ENCODE measurements at regions not wholly inside any gene's neighbourhood (a gene's known extent, or its start where the extent isn't known, plus 50 kb on each side); places are given as distances from the start of the nearest gene placed in this dataset.

DNA sequence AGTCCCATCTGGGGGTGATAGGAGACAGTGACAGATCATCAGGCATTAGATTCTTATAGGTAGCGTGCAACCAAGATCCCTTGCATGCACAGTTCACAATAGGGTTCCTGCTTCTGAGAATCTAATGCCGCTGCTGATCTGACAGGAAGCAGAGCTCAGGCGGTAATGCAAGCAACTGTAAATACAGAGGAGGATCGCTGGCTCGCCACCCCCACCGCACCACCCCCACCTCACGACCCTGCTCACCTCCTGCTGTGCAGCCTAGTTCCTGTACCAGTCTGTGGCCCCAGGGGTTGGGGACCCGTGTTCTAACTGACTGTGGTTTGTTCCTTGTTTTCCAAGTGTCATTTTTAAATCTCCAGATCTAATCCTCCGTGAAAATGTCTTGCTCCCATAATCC is 89.0 kb upstream of the MAPK10 start:
- no peak for DNase-seq
- TF ChIP-seq, protein P1, sequence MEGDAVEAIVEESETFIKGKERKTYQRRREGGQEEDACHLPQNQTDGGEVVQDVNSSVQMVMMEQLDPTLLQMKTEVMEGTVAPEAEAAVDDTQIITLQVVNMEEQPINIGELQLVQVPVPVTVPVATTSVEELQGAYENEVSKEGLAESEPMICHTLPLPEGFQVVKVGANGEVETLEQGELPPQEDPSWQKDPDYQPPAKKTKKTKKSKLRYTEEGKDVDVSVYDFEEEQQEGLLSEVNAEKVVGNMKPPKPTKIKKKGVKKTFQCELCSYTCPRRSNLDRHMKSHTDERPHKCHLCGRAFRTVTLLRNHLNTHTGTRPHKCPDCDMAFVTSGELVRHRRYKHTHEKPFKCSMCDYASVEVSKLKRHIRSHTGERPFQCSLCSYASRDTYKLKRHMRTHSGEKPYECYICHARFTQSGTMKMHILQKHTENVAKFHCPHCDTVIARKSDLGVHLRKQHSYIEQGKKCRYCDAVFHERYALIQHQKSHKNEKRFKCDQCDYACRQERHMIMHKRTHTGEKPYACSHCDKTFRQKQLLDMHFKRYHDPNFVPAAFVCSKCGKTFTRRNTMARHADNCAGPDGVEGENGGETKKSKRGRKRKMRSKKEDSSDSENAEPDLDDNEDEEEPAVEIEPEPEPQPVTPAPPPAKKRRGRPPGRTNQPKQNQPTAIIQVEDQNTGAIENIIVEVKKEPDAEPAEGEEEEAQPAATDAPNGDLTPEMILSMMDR (IDR thresholded peaks at IDR 0.05), result no peak
- Histone ChIP-seq H3K36me3 (no peaks in the 10 kb centered on the region), H3K27me3 (no peaks in the 10 kb centered on the region), H3K9me3 (peaks cover 0 to 7% of the 10 kb centered on the region in 2 donors), H3K4me3 (no peak overlapping the region), H3K27ac (no peak overlapping the region), H3K4me1 (no peaks in the 10 kb centered on the region)
- intact Hi-C loops (cut with DNase I), result no loop called here
- ATAC-seq, result no peak

DNA sequence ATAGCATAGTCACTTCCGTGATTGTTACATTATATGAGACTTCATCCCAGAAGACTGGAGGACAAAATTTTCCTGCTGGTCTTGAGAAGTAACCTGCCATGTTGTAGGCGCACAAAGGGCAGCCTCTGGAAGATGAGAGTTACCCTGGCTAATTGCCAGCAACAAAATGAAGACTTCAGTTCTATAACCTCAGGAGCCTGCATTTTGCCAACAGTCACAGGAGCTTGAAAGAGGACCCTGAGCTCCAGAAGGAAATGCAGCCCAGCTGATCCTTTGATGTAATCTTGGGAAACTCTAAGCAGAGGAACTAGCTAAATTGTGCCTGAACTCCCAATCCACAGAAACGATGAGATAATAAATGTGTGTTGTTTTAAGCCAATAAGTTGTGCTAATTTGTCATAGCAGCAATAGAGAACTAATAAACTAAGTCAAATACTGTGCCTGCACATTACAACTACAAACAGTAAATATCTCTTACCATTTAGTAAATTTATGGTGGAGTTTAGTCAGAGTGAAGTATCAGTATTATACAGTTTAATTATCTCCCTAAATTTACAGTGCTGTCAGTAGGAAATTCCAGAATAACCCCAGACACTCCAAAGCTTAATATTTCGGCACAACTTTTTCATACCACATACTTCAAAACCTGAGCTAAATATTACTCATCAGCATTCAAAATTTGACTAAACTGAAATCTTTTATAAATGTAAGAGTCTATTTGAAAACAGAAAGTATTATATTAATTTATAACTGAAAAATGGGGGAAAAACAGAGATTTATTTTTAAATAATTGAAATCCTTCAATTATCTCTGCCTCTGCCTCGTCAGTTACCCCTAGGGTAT is 90.1 kb upstream of the MAPK10 start:
- Histone ChIP-seq H3K36me3 (no peaks in the 10 kb centered on the region), H3K4me1 (no peaks in the 10 kb centered on the region), H3K4me3 (no peak overlapping the region), H3K27ac (no peak overlapping the region), H3K9me3 (peaks cover 0 to 1% of the 10 kb centered on the region in 2 donors), H3K27me3 (no peaks in the 10 kb centered on the region)
- no peak for DNase-seq
- ATAC-seq, result no peak
- TF ChIP-seq, protein P1 (IDR thresholded peaks at IDR 0.05), result no peak
- intact Hi-C loops (cut with DNase I), result no loop called here

DNA sequence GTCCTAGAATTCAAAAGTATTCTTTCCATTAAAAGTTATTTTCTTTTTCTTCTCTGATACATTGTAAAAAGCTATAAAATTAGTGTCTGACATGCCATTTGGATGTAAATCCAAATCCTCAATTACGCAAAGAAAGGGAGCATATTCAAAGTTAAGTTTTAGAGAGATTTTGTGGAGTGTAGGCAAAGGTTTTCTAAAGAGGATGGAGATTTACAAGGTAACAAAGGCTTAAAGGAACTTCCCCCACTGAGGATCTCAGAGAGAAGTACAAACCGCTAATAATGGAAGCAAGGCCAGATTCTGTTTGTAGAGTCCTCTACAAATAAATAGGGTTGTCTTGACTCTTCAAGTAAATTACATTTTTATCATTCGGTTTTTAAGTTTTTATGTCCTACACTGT is 91.0 kb upstream of the MAPK10 start:
- no peak for DNase-seq
- no peaks in the 10 kb centered on the region for H3K4me1 ChIP-seq
- no peaks in the 10 kb centered on the region for H3K36me3 ChIP-seq
- H3K9me3 ChIP-seq, result no peaks in the 10 kb centered on the region
- TF ChIP-seq, protein P1 (IDR thresholded peaks at IDR 0.05), result no peak
- intact Hi-C loops (cut with DNase I), result no loop called here
- H3K27ac ChIP-seq, result no peak overlapping the region
- no peak overlapping the region for H3K4me3 ChIP-seq
- H3K27me3 ChIP-seq, result no peaks in the 10 kb centered on the region
- no peak for ATAC-seq

DNA sequence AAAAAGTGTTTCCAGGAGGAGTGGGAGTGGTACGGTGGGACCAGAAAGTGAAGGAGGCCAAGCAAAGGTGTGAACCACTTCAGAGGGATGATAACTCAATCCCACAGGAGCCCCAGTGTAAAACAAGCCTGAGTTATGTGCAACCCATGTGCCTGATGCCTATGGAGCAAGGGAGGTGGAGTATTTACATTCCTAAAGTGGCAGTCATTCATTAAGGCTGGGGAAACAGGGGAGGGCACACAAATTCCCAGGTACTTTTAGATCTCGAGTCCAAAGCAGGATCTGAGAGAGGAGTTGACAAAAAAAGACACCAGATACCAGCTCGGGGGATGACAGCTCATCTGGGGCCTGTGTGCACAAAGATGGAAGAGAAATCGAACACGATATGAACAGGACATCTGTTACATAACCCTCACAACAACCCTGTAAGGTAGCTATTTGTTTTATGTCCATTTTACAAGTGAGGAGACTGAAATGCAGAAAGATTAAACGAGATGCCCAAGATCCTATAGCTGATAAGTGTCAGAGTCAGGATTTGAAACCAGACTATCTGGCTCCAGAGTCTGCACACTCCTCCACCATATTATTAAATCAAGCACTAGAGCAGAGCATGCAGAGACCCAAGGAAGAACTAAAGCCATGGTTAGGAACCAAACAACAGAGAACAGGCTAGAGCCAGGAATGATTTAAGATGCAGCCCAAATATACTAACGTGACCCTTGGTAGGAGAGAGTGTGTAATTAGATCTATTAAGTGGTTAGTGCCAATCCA is 91.9 kb upstream of the MAPK10 start:
- intact Hi-C loops (cut with DNase I), result no loop called here
- Histone ChIP-seq H3K4me3 (peak overlapping the region in 1 of 2 donors; percentile 4), H3K9me3 (no peaks in the 10 kb centered on the region), H3K27ac (no peak overlapping the region), H3K36me3 (no peaks in the 10 kb centered on the region), H3K4me1 (no peaks in the 10 kb centered on the region), H3K27me3 (no peaks in the 10 kb centered on the region)
- DNase-seq (no peak), ATAC-seq (peak; percentile 91)
- TF ChIP-seq, protein P1 (IDR thresholded peaks at IDR 0.05), result no peak

DNA sequence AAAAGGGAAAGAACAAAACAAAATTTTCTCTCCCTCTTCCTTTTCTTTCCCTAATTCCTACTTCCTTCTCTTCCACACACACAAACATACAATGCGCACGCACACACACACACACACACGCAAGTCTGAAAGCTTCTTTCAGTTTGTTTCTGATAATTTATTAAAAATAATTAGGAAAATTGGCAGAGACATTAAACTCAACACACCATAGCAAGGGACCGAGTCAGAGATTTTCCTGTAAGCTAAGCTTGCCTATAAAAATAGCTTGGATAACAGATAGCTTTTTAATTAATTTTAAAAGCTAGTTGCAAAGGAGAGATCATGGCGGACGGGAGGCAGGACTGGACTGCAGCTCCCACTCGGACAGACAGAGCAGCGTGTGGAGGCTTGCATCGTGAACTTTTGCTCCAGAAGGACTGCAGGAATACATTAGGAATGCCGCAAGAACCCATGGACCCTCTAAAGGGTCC is 92.6 kb upstream of the MAPK10 start:
- Histone ChIP-seq H3K27me3 (no peaks in the 10 kb centered on the region), H3K4me1 (no peaks in the 10 kb centered on the region), H3K9me3 (no peaks in the 10 kb centered on the region), H3K27ac (peak overlapping the region in 1 of 2 donors; percentile 29), H3K36me3 (no peaks in the 10 kb centered on the region), H3K4me3 (peak overlapping the region in 1 of 2 donors; percentile 4)
- TF ChIP-seq, protein P1 (IDR thresholded peaks at IDR 0.05), result no peak
- ATAC-seq, result no peak
- DNase-seq, result no peak
- intact Hi-C loops (cut with DNase I), result no loop called here
